LNCaP clone FGC (cell line): ENCODE measurements at regions not wholly inside any gene's neighbourhood (a gene's known extent, or its start where the extent isn't known, plus 50 kb on each side); places are given as distances from the start of the nearest gene placed in this dataset.

Experiments
- DNase-seq: peaks from one replicate; pipeline ENCODE4 v3.0.0-alpha.2; 2011; ENCODE audit warnings: low read depth
- H3K4me3 ChIP-seq: 2 replicates; pipeline ENCODE4 v1.5.1; 2011; ENCODE audit warnings: mild to moderate bottlenecking, low read depth, low read length, control low read depth
- CTCF ChIP-seq: IDR thresholded peaks from 2 replicates; pipeline ENCODE4 v1.5.1; 2012; ENCODE audit warnings: mild to moderate bottlenecking; ENCODE audit not compliant: control insufficient read depth, insufficient read depth; ENCODE audit errors: extremely low read depth

GRCh38 chr6:105781248-105781647, 304.9 kb upstream of the PRDM1 start:
- H3K4me3 ChIP-seq, result no peak overlapping the region
- TF ChIP-seq CTCF, result no peak
- no peak for DNase-seq

DNA sequence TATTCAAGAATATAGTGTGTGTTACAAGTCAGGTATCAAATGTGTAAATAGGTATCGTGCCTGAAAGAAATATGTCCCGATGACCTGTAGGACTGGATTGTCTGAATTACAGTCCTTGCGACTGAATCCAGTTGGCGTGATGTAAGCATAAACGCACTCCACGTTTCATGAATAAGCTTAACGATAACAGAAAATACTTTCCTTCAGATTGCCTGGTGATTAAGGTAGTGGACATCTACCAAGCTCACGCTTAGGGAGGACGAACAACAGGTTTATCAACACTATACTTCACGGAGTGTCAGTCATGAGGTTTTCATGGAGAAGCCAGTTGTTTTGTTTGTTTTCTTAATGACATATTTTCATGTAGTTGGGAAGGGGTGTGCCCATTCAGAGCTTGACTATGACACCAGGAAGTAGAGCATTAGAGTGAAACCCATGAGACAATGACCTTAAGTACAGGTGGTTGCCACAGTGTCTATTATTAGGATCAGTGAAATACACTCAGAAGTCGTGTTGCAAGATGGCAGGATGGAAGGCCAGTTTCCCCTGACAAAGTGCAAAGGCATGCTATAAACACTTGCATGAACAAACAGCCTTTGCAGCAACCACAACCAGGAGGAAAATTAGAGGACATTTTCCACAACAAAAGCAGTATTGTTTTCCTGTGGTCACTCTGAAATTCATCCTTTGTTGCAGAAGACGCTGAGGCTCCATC, 305.8 kb upstream of the PRDM1 start:
- DNase-seq, result no peak

DNA sequence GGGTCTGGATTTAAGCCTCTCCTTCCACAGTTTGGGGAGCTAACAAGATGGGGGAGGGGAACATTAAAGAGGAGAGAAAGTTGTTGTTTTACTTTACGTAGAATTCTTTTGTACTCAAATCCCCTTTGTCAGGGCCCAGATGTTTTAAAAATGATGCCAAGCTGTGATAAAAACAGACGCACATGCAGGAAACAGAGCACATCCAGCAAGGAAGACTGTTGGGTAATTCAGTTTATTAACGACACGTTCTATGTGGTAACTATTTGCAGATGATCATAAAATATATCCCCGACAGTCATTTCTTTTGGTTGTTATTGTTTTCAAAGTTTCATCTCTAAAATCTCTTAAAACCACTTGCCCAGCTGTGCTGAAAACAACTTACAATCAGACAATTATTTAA, 307.0 kb upstream of the PRDM1 start:
- H3K4me3 ChIP-seq, result no peak overlapping the region
- TF ChIP-seq CTCF, result no peak
- no peak for DNase-seq

More for the DNA sequence above, 305.8 kb upstream of the PRDM1 start:
- no peak overlapping the region for H3K4me3 ChIP-seq
- no peak for TF ChIP-seq CTCF

DNA sequence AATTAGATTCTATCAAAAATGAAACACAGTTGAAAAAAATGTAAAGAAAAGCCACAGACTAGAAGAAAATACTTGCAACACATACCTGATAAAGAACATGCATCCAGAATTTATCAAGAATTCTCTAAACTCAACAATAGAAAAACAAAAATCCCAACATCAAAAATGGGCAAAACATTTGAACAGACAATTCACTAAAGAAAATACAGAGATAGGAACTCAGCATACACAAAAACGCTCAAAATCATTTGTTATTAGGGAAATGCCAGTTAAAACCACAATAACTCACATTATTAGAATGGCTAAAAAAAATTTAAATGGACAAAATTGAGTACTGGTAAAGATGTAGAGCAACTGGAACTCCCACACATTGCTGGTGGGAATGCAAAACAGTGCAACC, 311.0 kb upstream of the PRDM1 start:
- no peak for DNase-seq
- H3K4me3 ChIP-seq, result no peak overlapping the region
- TF ChIP-seq CTCF, result no peak

GRCh38 chr6:105774247-105774646, 311.9 kb upstream of the PRDM1 start:
- TF ChIP-seq CTCF, result no peak
- H3K4me3 ChIP-seq, result no peak overlapping the region
- no peak for DNase-seq

GRCh38 chr6:105771313-105771970, 314.7 kb upstream of the PRDM1 start:
- no peak for DNase-seq
- no peak overlapping the region for H3K4me3 ChIP-seq
- TF ChIP-seq CTCF, result no peak

DNA sequence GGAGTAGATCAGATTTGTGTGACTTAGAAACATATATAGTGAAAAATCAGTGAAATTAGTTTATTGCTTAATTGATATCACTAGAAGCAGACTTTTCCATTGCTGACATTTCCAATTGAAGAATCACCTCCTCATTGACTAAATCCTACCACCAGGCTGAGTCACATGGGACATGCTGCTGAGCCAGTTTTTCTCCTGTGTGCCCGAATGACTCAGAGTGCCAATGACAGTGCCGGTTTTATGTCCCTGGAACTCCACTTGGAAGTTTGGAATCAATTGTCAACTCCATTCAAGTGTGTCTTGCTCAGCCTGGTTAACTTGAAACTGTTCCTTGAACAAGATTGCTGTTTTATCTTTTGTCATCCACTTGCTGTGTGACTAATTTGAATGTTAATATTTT, 316.1 kb upstream of the PRDM1 start:
- H3K4me3 ChIP-seq, result no peak overlapping the region
- no peak for DNase-seq
- TF ChIP-seq CTCF, result no peak
